B cell (primary cell): ENCODE measurements at regions not wholly inside any gene's neighbourhood (a gene's known extent, or its start where the extent isn't known, plus 50 kb on each side); places are given as distances from the start of the nearest gene placed in this dataset.

Experiments
- ATAC-seq: fragments of 200-7000 bp; cut with Tn5 transposase; one replicate; pipeline ENCODE4 v1.10.0; 2021; ENCODE audit warnings: low read depth, mild to moderate bottlenecking, moderate number of reproducible peaks, moderate library complexity
- CTCF ChIA-PET: fragments of 350-600 bp; sonication (Branson Sonifier 250); formaldehyde crosslinking; loops from one replicate; lab custom pipeline; 2021; ENCODE audit warnings: antibody characterized with exemption, inconsistent platforms; lab: Charles Lee
- POLR2A ChIA-PET: fragments of 350-600 bp; sonication (Branson Sonifier 250); formaldehyde crosslinking; loops from one replicate; lab custom pipeline; 2021; ENCODE audit warnings: antibody characterized with exemption; lab: Charles Lee
- DNase-seq: peaks from one replicate; pipeline ENCODE4 v3.0.0; 2013
- H2AFZ ChIP-seq: 2 replicates; pipeline ENCODE4 v1.6.1; 2012; ENCODE audit warnings: mild to moderate bottlenecking, low read depth, low read length; ENCODE audit not compliant: insufficient read depth, poor library complexity, severe bottlenecking
- H3K27ac ChIP-seq, 2 donors: 1 replicate in 1 of 2; 2 replicates in 1 of 2; pipeline ENCODE4 v1.5.1; 2012 to 2013; ENCODE audit warnings: low read length in 2 of 2, mild to moderate bottlenecking in 2 of 2, moderate library complexity in 1 of 2
- H3K27me3 ChIP-seq, 4 experiments: fragments of 200-600 bp in 1 of 4; sonication (generic) in 1 of 4; replicated peaks in 1 of 4; 1 replicate in 2 of 4; 2 replicates in 2 of 4; pipeline versions ENCODE4 v1.6.1 to v1.7.0; 2013 to 2016; ENCODE audit warnings: low read length in 3 of 4, mild to moderate bottlenecking in 2 of 4, mixed read lengths in 1 of 4, moderate library complexity in 1 of 4; ENCODE audit not compliant: insufficient read depth in 4 of 4, control insufficient read depth in 3 of 4; ENCODE audit errors: control extremely low read depth in 1 of 4
- H3K36me3 ChIP-seq, 2 experiments: replicated peaks in 1 of 2; 1 replicate in 1 of 2; 2 replicates in 1 of 2; pipeline versions ENCODE4 v1.6.1 to v1.7.1; 2013; ENCODE audit warnings: low read length in 1 of 2; ENCODE audit not compliant: insufficient read depth in 2 of 2, control insufficient read depth in 1 of 2; ENCODE audit errors: control extremely low read depth in 1 of 2, extremely low read depth in 1 of 2
- H3K4me1 ChIP-seq, 2 donors: fragments of 200-600 bp in 1 of 2; sonication (generic) in 1 of 2; 1 replicate in 1 of 2; 2 replicates in 1 of 2; pipeline versions ENCODE4 v1.5.1 to v1.6.1; 2013 to 2017; ENCODE audit warnings: low read length in 2 of 2; ENCODE audit not compliant: control insufficient read depth in 2 of 2, insufficient read depth in 2 of 2
- H3K4me2 ChIP-seq: replicated peaks from 2 replicates; pipeline ENCODE3; 2012; ENCODE audit warnings: mild to moderate bottlenecking, low read depth, low read length; ENCODE audit not compliant: poor library complexity, severe bottlenecking
- H3K4me3 ChIP-seq, 5 experiments: fragments of 200-600 bp in 1 of 5; sonication (generic) in 1 of 5; 1 replicate in 3 of 5; 2 replicates in 2 of 5; pipeline versions ENCODE4 v1.5.1 to v1.7.0; 2011 to 2016; ENCODE audit warnings: low read length in 4 of 5, mild to moderate bottlenecking in 4 of 5, low read depth in 2 of 5, control low read depth in 1 of 5, moderate library complexity in 1 of 5; ENCODE audit not compliant: insufficient read depth in 1 of 5; ENCODE audit errors: control extremely low read depth in 1 of 5, extremely low read depth in 1 of 5
- H3K79me2 ChIP-seq: fragments of 200-600 bp; sonication (generic); one replicate; pipeline ENCODE4 v1.6.0; 2016; ENCODE audit warnings: low read length; ENCODE audit not compliant: control insufficient read depth, insufficient read depth
- H3K9ac ChIP-seq: fragments of 200-600 bp; sonication (generic); 2 replicates; pipeline ENCODE4 v1.6.1; 2017; ENCODE audit warnings: mild to moderate bottlenecking, low read length, moderate library complexity
- H3K9me3 ChIP-seq, 3 donors: one replicate each; pipeline versions ENCODE4 v1.6.1 to v1.7.1; 2013; ENCODE audit warnings: low read length in 2 of 3; ENCODE audit not compliant: control insufficient read depth in 2 of 3, insufficient read depth in 1 of 3; ENCODE audit errors: control extremely low read depth in 1 of 3
- H4K20me1 ChIP-seq: 2 replicates; pipeline ENCODE4 v1.6.0; 2012; ENCODE audit warnings: mild to moderate bottlenecking, low read length; ENCODE audit not compliant: insufficient read depth, control insufficient read depth, poor library complexity, severe bottlenecking
- H3K27ac Mint-ChIP-seq: one replicate; pipeline ENCODE4 v1.8.0; 2021; ENCODE audit warnings: mixed read lengths
- H3K27me3 Mint-ChIP-seq: one replicate; pipeline ENCODE4 v1.8.0; 2021; ENCODE audit warnings: mixed read lengths
- H3K4me1 Mint-ChIP-seq: one replicate; pipeline ENCODE4 v1.8.0; 2021; ENCODE audit warnings: mixed read lengths
- H3K4me3 Mint-ChIP-seq: one replicate; pipeline ENCODE4 v1.8.0; 2021; ENCODE audit warnings: mixed read lengths
- H3K9me3 Mint-ChIP-seq: one replicate; pipeline ENCODE4 v1.8.0; 2022; ENCODE audit warnings: mixed read lengths; ENCODE audit not compliant: insufficient read depth
- EZH2 ChIP-seq: IDR thresholded peaks from 2 replicates; pipeline ENCODE4 v1.6.1; 2012; ENCODE audit warnings: borderline replicate concordance, low read depth, mild to moderate bottlenecking, moderate library complexity, low read length; ENCODE audit not compliant: insufficient read depth, poor library complexity, severe bottlenecking
- WGBS: methylation state at CpG from one replicate; pipeline ENCODE4 v1.1.5; 2013; ENCODE audit warnings: missing lambda C conversion rate; ENCODE audit not compliant: insufficient coverage; 5-methylcytosine and 5-hydroxymethylcytosine counted together
- intact Hi-C: fragments of 100-400 bp; cut with micrococcal nuclease; formaldehyde crosslinking; loops from one replicate; pipeline ENCODE4 v1.10.0; 2022
- TF ChIP-seq, protein P1 (sequence below): fragments of 200-600 bp; IDR thresholded peaks from one replicate; pipeline ENCODE4 v1.8.0; 2022; ENCODE audit warnings: antibody characterized with exemption, mild to moderate bottlenecking

DNA sequence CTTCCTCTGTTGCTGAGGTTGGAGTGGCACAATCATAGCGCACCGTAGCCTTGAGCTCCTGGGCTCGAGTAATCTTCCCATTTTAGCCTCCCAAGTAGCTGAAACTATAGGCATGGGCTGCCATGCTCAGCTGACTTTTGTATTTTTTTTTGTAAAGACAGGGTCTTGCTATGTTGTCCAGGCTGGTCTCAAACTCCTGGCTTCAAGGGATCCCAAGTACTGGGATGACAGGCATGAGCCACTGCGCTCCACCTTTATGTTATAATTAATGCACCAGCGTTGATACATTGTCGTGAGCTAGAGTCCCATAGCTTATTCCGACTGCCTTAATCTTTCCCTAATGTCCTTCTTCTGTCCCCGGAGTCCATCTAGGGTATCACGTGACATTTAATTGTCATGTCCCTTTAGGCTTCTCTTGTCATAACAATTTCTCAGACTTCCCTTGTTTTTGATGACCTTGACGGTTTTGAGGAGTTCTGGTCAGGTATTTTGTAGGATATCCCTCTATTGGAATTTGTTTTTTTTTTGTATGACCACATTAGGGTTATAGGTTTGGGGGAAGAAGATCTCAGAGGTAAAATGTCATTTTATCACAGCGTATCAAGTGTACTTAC lies 63.9 kb downstream of the CEBPB start:
- no peaks in the 10 kb centered on the region for H4K20me1 ChIP-seq
- H3K36me3 ChIP-seq, result no peaks in the 10 kb centered on the region
- ATAC-seq (no peak), DNase-seq (no peak)
- Mint-ChIP-seq H3K4me3 (no peak overlapping the region), H3K9me3 (no peaks in the 10 kb centered on the region), H3K27me3 (peaks cover 22% of the 10 kb centered on the region), H3K4me1 (no peaks in the 10 kb centered on the region), H3K27ac (no peak overlapping the region)
- ChIA-PET CTCF (no interaction called here), POLR2A (no interaction called here)
- no peaks in the 10 kb centered on the region for H3K4me1 ChIP-seq
- TF ChIP-seq, protein P1, sequence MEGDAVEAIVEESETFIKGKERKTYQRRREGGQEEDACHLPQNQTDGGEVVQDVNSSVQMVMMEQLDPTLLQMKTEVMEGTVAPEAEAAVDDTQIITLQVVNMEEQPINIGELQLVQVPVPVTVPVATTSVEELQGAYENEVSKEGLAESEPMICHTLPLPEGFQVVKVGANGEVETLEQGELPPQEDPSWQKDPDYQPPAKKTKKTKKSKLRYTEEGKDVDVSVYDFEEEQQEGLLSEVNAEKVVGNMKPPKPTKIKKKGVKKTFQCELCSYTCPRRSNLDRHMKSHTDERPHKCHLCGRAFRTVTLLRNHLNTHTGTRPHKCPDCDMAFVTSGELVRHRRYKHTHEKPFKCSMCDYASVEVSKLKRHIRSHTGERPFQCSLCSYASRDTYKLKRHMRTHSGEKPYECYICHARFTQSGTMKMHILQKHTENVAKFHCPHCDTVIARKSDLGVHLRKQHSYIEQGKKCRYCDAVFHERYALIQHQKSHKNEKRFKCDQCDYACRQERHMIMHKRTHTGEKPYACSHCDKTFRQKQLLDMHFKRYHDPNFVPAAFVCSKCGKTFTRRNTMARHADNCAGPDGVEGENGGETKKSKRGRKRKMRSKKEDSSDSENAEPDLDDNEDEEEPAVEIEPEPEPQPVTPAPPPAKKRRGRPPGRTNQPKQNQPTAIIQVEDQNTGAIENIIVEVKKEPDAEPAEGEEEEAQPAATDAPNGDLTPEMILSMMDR, result no peak
- no peak for TF ChIP-seq EZH2
- no peak overlapping the region for H3K4me3 ChIP-seq
- H3K4me2 ChIP-seq, result no peak overlapping the region
- intact Hi-C loops, result no loop called here
- H3K79me2 ChIP-seq, result no peaks in the 10 kb centered on the region
- H3K9me3 ChIP-seq, result peaks cover 0 to 3% (median 0%) of the 10 kb centered on the region in 3 donors
- H3K27ac ChIP-seq, result no peak overlapping the region
- H2AFZ ChIP-seq, result no peak overlapping the region
- H3K27me3 ChIP-seq, result peaks cover 0 to 4% (median 0%) of the 10 kb centered on the region in 4 experiments
- no peak overlapping the region for H3K9ac ChIP-seq
- 91% methylated on average over 9 of the region's 11 CpGs for WGBS

DNA sequence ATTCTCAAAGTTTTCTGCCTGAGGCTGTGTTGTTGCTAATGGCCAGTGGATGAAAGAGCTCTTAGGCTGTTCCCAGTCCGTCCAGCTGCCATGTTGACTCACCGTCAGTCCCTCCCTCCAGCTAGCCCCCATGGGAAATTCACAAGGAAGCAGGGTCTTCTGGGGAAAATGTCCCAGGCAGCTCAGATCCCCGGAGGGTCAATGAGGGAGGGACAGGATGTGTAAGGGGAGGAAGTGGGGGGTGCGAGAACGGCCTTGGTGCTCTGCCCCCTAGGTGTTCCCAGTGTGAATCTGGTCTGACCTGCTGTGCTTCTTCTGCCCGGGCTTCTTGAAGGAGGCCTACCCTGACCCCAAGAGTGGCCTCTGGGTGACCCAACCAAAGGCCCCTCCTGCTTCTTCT lies 65.9 kb downstream of the CEBPB start:
- no peaks in the 10 kb centered on the region for H3K4me1 Mint-ChIP-seq
- peaks cover 0 to 4% (median 0%) of the 10 kb centered on the region in 4 experiments for H3K27me3 ChIP-seq
- H3K27me3 Mint-ChIP-seq, result peaks cover 20% of the 10 kb centered on the region
- peaks cover 0 to 3% (median 0%) of the 10 kb centered on the region in 3 donors for H3K9me3 ChIP-seq
- H2AFZ ChIP-seq, result no peak overlapping the region
- DNase-seq (no peak), ATAC-seq (no peak)
- no peaks in the 10 kb centered on the region for H3K9me3 Mint-ChIP-seq
- no peak overlapping the region for H3K27ac Mint-ChIP-seq
- TF ChIP-seq EZH2, result no peak
- TF ChIP-seq, protein P1, result no peak
- intact Hi-C loops, result no loop called here
- H3K79me2 ChIP-seq, result no peaks in the 10 kb centered on the region
- WGBS, result 57% methylated on average over 5 of the region's 6 CpGs
- H4K20me1 ChIP-seq, result no peaks in the 10 kb centered on the region
- H3K4me3 ChIP-seq, result no peak overlapping the region
- no peak overlapping the region for H3K27ac ChIP-seq
- no peaks in the 10 kb centered on the region for H3K36me3 ChIP-seq
- no peak overlapping the region for H3K9ac ChIP-seq
- ChIA-PET CTCF (interaction anchor here (0.6 kb wide), 1 partner anchor 1883 kb away, joined by 4 read pairs; no protein-coding TSS in a partner anchor), POLR2A (no interaction called here)
- H3K4me1 ChIP-seq, result no peaks in the 10 kb centered on the region
- no peak overlapping the region for H3K4me3 Mint-ChIP-seq
- H3K4me2 ChIP-seq, result no peak overlapping the region
